HepG2 (cell line): ENCODE measurements at regions not wholly inside any gene's neighbourhood (a gene's known extent, or its start where the extent isn't known, plus 50 kb on each side); places are given as distances from the start of the nearest gene placed in this dataset.
A peak's percentile ranks its signal among the peaks of the same experiment; 100 is the strongest.

Source experiments
- CREB1 ChIP-seq, 2 experiments: fragments of 450-650 bp in 1 of 2; IDR thresholded peaks; 2 replicates each; pipeline ENCODE4 v1.6.1; 2016 to 2017; ENCODE audit warnings: control low read depth in 1 of 2, mild to moderate bottlenecking in 1 of 2, missing compliant biosample characterization in 1 of 2, missing genetic modification characterization in 1 of 2
- DMAP1 ChIP-seq: IDR thresholded peaks from 2 replicates; pipeline ENCODE4 v1.6.1; 2016
- ETV5 ChIP-seq: IDR thresholded peaks from 2 replicates; pipeline ENCODE4 v1.6.1; 2018; ENCODE audit warnings: missing biosample characterization, missing genetic modification reagents, inconsistent platforms, borderline replicate concordance
- HMG20B ChIP-seq: conservative IDR thresholded peaks from 2 replicates; pipeline ENCODE4 v1.6.1; 2016; ENCODE audit warnings: missing genetic modification reagents, missing compliant biosample characterization
- HOXA3 ChIP-seq: sonication (generic); formaldehyde crosslinking; IDR thresholded peaks from 2 replicates; pipeline ENCODE4 v1.5.0; 2020; ENCODE audit warnings: missing genetic modification reagents
- KAT2B ChIP-seq: fragments of 150-350 bp; IDR thresholded peaks from 2 replicates; pipeline ENCODE4 v1.6.1; 2014; ENCODE audit warnings: low read depth, low read length, borderline replicate concordance
- MED1 ChIP-seq: sonication (generic); formaldehyde crosslinking; IDR thresholded peaks from 2 replicates; pipeline ENCODE4 v1.4.0; 2020; ENCODE audit warnings: missing genetic modification reagents
- MED13 ChIP-seq: sonication (generic); formaldehyde crosslinking; IDR thresholded peaks from 2 replicates; pipeline ENCODE4 v1.5.0; 2020; ENCODE audit warnings: missing genetic modification reagents
- MEIS2 ChIP-seq: sonication (generic); formaldehyde crosslinking; IDR thresholded peaks from 2 replicates; pipeline ENCODE4 v1.9.0; 2021; ENCODE audit warnings: mild to moderate bottlenecking, missing genetic modification reagents
- RXRB ChIP-seq: IDR thresholded peaks from 2 replicates; pipeline ENCODE4 v1.6.1; 2016; ENCODE audit warnings: borderline replicate concordance, missing genetic modification reagents, missing compliant biosample characterization
- SP1 ChIP-seq, 2 experiments: fragments of 450-650 bp in 1 of 2; sonication (generic) in 1 of 2; formaldehyde crosslinking in 1 of 2; IDR thresholded peaks; 2 replicates each; pipeline versions ENCODE4 v1.4.0 to v1.6.1; 2016 to 2020; ENCODE audit warnings: missing genetic modification reagents in 1 of 2
- THYN1 ChIP-seq: sonication (generic); formaldehyde crosslinking; IDR thresholded peaks from 2 replicates; pipeline ENCODE4 v1.8.1; 2023; ENCODE audit warnings: low read depth, mild to moderate bottlenecking, moderate library complexity, missing genetic modification reagents, borderline replicate concordance
- TOPORS ChIP-seq: sonication (generic); formaldehyde crosslinking; IDR thresholded peaks from 2 replicates; pipeline ENCODE4 v1.8.0; 2023; ENCODE audit warnings: mild to moderate bottlenecking, missing genetic modification reagents
- U2AF1 ChIP-seq: fragments of 200-400 bp; formaldehyde crosslinking; optimal IDR thresholded peaks from 2 replicates; pipeline ENCODE3; 2017; ENCODE audit warnings: mild to moderate bottlenecking, low read depth, low read length
- YEATS2 ChIP-seq: sonication (generic); formaldehyde crosslinking; IDR thresholded peaks from 2 replicates; pipeline ENCODE4 v1.4.0; 2020; ENCODE audit warnings: missing genetic modification reagents, borderline replicate concordance
- ZNF558 ChIP-seq: sonication (generic); formaldehyde crosslinking; IDR thresholded peaks from 2 replicates; pipeline ENCODE4 v1.9.0; 2022; ENCODE audit warnings: mild to moderate bottlenecking, missing genetic modification reagents, borderline replicate concordance
- ZNF678 ChIP-seq: sonication (generic); formaldehyde crosslinking; IDR thresholded peaks from 2 replicates; pipeline ENCODE4 v1.4.0; 2020; ENCODE audit warnings: mild to moderate bottlenecking, missing genetic modification reagents
- ZNF883 ChIP-seq: sonication (generic); formaldehyde crosslinking; IDR thresholded peaks from 2 replicates; pipeline ENCODE4 v1.5.1; 2020; ENCODE audit warnings: mild to moderate bottlenecking, missing genetic modification reagents; ENCODE audit errors: not compliant biosample characterization
- TF ChIP-seq, protein P1 (sequence below): sonication (generic); formaldehyde crosslinking; conservative IDR thresholded peaks from 2 replicates; pipeline ENCODE4 v1.8.0; 2022; ENCODE audit warnings: low read depth, missing genetic modification reagents
- TF ChIP-seq, protein P2 (sequence below): sonication (generic); formaldehyde crosslinking; IDR thresholded peaks from 2 replicates; pipeline ENCODE4 v1.9.0; 2021; ENCODE audit warnings: missing genetic modification reagents, borderline replicate concordance
- TF ChIP-seq, protein P3 (sequence below): sonication (generic); formaldehyde crosslinking; IDR thresholded peaks from 2 replicates; pipeline ENCODE4 v1.5.0; 2020; ENCODE audit warnings: mild to moderate bottlenecking, missing genetic modification reagents
- TF ChIP-seq, protein P4 (sequence below): sonication (generic); formaldehyde crosslinking; conservative IDR thresholded peaks from 2 replicates; pipeline ENCODE4 v1.8.0; 2022; ENCODE audit warnings: mild to moderate bottlenecking, moderate library complexity, missing genetic modification reagents

DNA sequence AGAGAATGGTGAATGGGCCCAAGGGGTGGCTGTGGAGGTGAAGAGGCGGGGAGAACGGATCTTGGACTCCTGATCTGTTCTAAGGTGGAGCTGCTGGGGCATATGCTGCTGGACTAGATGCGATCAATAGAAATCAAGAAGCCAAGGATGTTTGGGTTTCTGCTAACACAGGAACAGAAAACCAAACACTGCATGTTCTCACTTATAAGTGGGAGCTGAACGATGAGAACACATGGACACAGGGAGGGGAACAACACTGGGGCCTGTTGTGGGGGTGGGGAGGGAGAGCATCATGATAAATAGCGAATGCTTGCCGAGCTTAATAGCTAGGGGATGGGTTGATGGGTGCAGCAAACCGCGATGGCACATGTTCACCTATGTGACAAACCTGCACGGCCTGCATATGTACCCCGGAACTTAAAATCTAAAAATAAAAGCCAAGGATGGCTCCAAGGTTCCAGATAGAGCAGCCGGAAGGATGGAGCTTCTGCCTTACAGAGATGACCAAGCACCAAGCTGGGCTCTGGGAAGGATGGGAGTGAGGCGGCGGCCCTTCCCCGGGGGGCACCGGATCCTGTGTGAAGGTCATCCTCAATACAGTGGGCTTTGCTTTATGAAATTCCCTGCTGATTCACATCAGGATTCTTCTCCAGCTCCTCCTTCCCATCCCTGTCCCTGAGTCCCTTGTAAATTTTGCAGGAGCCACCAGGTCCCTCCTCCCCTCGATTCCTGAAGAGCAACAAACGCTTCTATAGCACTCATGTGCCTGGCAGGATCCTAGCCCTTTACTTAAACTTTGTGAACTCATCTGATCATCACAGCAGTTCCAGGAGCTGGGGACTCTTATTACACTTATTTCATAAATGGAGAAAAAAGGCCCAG, 109.2 kb upstream of the PTPN1 start (continued):
- TF ChIP-seq, protein P1, sequence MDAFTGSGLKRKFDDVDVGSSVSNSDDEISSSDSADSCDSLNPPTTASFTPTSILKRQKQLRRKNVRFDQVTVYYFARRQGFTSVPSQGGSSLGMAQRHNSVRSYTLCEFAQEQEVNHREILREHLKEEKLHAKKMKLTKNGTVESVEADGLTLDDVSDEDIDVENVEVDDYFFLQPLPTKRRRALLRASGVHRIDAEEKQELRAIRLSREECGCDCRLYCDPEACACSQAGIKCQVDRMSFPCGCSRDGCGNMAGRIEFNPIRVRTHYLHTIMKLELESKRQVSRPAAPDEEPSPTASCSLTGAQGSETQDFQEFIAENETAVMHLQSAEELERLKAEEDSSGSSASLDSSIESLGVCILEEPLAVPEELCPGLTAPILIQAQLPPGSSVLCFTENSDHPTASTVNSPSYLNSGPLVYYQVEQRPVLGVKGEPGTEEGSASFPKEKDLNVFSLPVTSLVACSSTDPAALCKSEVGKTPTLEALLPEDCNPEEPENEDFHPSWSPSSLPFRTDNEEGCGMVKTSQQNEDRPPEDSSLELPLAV (CRISPR knock-in tag) = no peak
- TF ChIP-seq, protein P2, sequence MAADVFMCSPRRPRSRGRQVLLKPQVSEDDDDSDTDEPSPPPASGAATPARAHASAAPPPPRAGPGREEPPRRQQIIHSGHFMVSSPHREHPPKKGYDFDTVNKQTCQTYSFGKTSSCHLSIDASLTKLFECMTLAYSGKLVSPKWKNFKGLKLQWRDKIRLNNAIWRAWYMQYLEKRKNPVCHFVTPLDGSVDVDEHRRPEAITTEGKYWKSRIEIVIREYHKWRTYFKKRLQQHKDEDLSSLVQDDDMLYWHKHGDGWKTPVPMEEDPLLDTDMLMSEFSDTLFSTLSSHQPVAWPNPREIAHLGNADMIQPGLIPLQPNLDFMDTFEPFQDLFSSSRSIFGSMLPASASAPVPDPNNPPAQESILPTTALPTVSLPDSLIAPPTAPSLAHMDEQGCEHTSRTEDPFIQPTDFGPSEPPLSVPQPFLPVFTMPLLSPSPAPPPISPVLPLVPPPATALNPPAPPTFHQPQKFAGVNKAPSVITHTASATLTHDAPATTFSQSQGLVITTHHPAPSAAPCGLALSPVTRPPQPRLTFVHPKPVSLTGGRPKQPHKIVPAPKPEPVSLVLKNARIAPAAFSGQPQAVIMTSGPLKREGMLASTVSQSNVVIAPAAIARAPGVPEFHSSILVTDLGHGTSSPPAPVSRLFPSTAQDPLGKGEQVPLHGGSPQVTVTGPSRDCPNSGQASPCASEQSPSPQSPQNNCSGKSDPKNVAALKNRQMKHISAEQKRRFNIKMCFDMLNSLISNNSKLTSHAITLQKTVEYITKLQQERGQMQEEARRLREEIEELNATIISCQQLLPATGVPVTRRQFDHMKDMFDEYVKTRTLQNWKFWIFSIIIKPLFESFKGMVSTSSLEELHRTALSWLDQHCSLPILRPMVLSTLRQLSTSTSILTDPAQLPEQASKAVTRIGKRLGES = no peak
- TF ChIP-seq, protein P3, sequence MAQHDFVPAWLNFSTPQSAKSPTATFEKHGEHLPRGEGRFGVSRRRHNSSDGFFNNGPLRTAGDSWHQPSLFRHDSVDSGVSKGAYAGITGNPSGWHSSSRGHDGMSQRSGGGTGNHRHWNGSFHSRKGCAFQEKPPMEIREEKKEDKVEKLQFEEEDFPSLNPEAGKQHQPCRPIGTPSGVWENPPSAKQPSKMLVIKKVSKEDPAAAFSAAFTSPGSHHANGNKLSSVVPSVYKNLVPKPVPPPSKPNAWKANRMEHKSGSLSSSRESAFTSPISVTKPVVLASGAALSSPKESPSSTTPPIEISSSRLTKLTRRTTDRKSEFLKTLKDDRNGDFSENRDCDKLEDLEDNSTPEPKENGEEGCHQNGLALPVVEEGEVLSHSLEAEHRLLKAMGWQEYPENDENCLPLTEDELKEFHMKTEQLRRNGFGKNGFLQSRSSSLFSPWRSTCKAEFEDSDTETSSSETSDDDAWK = no peak
- TF ChIP-seq ETV5 (CRISPR knock-in tag) (no peak), SP1 (IDR thresholded peaks at IDR 0.05) (no peak), SP1 (CRISPR knock-in tag; IDR thresholded peaks at IDR 0.05) (no peak), ZNF883 (CRISPR knock-in tag) (no peak), TOPORS (CRISPR knock-in tag) (0 out of 2 replicates have a peak, but pooled peaks have one; percentile 10), MEIS2 (CRISPR knock-in tag) (no peak), RXRB (CRISPR knock-in tag) (no peak), MED1 (no peak), THYN1 (CRISPR knock-in tag) (no peak), ZNF678 (CRISPR knock-in tag) (no peak; the same call in 1 of the 2 replicates), KAT2B (peak; percentile 62), U2AF1 (no peak), ZNF558 (0 out of 2 replicates have a peak, but pooled peaks have one; percentile 66), HMG20B (CRISPR knock-in tag) (no peak), MED13 (no peak), CREB1 (IDR thresholded peaks at IDR 0.05) (no peak), CREB1 (CRISPR knock-in tag; IDR thresholded peaks at IDR 0.05) (no peak), DMAP1 (CRISPR knock-in tag) (no peak), YEATS2 (CRISPR knock-in tag) (no peak), HOXA3 (CRISPR knock-in tag) (no peak)
- TF ChIP-seq, protein P4, sequence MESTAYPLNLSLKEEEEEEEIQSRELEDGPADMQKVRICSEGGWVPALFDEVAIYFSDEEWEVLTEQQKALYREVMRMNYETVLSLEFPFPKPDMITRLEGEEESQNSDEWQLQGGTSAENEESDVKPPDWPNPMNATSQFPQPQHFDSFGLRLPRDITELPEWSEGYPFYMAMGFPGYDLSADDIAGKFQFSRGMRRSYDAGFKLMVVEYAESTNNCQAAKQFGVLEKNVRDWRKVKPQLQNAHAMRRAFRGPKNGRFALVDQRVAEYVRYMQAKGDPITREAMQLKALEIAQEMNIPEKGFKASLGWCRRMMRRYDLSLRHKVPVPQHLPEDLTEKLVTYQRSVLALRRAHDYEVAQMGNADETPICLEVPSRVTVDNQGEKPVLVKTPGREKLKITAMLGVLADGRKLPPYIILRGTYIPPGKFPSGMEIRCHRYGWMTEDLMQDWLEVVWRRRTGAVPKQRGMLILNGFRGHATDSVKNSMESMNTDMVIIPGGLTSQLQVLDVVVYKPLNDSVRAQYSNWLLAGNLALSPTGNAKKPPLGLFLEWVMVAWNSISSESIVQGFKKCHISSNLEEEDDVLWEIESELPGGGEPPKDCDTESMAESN = no peak
